ENCODE measurements at regions not wholly inside any gene's neighbourhood (a gene's known extent, or its start where the extent isn't known, plus 50 kb on each side); places are given as distances from the start of the nearest gene placed in this dataset.

GRCh38 chr13:106899442-106899841 lies 331.5 kb upstream of the ARGLU1 start:
- DNase-seq (ENCODE audit: low read depth in 3 of 3): no peak

DNA sequence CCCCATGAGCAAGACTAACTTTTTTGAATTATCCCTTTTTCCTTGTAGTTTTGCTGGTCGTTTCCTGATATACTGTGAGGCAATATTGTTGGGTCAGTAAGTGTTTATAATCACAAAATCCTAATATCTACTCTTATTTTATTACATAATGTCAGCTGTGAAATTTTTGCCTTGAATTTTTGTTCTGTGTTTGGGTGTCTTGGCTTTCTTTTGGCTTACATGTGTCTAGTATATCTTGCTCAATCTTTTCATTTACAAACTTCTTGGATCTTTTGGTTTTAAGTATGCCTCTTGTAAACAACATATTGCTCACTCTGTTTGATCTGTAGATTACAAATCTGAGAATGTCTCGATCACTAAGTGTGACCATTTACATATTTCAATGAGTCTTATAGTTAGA lies 330.3 kb upstream of the ARGLU1 start:
- no peak for DNase-seq (ENCODE audit: low read depth in 3 of 3)

DNA sequence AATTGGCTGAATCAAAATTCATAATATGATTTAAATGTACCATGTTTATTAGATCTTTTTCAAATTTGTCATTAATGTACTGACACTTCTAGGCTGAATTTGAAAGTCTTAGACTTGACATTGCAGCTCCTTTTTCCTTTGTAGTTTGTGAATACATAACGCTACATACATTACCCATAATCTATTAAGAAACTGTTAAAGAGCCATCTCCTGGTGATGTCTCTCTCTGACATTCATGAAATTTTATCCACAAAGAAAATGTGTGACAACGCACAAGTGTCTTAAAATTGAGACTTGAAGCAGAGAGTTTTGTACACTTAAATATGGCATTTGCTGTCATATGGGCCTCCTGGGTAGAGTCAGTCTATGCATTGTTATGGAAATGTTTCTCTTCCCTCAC lies 320.2 kb upstream of the ARGLU1 start:
- DNase-seq (ENCODE audit: low read depth in 3 of 3): no peak

DNA sequence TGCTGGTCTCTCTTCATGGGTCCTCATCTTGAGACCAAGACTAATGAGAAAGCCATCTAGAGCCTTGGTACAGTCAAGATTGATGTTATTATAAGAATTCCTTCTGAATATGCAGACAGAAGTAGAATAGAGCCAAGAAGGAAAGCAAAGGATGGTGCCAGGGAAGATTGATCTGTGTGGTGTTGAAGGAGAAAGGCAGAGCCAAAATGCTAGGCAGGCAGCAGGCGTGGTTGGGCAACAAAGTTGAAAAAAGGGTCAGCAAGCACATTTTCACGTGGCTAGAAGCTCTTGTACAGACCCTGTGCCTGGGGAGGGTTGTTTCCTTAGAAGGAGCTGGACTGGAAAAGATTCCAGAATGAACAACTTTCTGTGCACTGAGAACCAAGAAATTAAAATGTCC lies 319.7 kb upstream of the ARGLU1 start:
- DNase-seq (ENCODE audit: low read depth in 3 of 3): no peak

GRCh38 chr13:106883976-106884375 lies 316.0 kb upstream of the ARGLU1 start:
- no peak for DNase-seq (ENCODE audit: low read depth in 3 of 3)

DNA sequence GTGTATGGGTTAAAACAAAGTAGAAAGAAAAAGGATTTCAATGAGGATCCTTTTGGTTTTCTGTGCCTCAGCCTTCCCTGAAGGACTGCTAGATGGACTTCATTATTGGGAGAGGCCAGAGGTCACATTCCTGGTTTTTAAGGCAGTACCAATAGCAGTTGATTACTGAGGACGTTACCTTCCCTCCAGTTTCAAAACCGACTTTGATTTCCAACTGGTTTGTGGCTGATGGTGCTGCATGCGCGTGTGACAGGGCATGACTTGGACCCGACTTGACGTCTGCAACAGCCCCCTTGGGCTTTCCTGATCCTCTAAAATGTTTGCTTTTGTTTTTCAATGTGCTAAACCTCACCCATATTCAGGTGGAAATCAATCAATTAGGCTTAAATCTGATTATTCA lies 314.3 kb upstream of the ARGLU1 start:
- no peak for DNase-seq (ENCODE audit: low read depth in 3 of 3)

GRCh38 chr13:106879806-106880205 lies 311.9 kb upstream of the ARGLU1 start:
- DNase-seq (ENCODE audit: low read depth in 3 of 3): no peak

DNA sequence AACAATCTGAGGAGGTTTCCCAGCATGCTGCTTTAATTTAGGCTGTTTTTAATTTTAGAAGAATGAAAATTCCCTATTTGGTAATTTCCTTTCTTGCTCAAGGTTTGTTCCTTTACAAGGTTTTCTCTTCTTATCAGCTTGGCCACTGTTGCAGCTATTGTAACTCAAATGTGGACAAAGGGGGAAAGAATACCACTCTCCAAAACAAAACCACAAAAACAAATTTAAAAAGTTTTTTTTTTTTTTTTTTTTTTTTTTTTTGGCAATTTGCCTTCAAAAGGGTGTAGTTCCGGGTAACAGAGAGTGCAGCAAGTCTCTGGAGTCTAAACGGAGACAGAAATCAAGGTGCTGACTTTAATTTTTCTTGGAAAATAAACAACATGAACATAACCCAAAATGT lies 306.4 kb upstream of the ARGLU1 start:
- DNase-seq (ENCODE audit: low read depth in 3 of 3): no peak

- no peak for DNase-seq (ENCODE audit: low read depth in 3 of 3)
Observed at GRCh38 chr13:106873810-106874209, 305.9 kb upstream of the ARGLU1 start.

DNA sequence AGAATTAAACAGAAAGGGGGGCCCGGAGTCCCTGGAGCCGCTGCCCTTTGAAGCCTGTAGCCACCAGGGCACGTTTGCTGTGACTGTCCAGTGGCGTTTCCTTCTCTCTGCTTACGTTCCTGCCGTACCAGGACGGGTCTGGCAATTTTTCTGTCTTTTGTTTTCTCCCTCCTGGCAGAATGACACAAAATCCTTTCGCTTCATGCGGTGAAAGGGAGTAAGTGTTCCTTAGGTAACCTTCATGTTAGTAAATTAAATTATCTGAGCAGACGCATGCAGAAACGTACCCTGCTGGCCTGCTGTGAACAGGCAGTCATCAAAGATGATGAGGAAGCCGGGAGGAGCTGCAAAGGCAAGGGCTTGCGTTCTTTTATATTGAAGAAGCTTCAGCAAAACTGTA lies 299.3 kb upstream of the ARGLU1 start:
- DNase-seq (ENCODE audit: low read depth in 3 of 3): no peak

- DNase-seq (ENCODE audit: low read depth in 3 of 3): no peak
Observed at GRCh38 chr13:106865716-106866440, 297.9 kb upstream of the ARGLU1 start.

- no peak for DNase-seq (ENCODE audit: low read depth in 3 of 3)
Observed at GRCh38 chr13:106859533-106859904, 291.6 kb upstream of the ARGLU1 start.

DNA sequence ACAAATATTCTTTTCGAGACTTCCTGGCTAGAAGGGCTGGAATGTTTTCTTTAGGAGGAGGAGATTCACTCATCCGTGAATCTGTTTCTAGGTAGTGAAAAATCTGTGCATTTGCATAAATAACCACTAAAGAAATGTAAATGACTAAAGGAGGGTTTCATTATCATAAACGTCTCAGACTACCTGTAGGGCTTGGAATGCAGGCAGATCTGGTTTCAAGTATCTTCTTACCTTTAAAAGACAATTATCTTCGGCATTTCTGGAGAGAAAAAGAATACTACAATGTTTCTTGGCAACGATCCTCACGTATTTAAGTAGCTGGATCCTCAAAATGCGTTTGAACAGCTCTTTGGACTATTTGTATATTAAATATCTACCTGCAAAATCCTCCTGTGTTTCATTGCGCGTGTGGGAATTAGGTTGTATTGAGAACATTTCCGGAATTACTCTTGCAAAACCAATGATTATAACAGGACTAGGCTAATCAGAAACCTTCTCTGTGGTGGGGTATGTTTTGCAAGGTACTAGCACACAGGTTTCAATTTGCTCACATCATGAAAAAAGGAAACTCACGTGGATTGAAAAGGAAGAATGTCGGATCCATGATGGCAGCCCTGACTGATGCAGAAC lies 291.1 kb upstream of the ARGLU1 start:
- no peak for DNase-seq (ENCODE audit: low read depth in 3 of 3)

DNA sequence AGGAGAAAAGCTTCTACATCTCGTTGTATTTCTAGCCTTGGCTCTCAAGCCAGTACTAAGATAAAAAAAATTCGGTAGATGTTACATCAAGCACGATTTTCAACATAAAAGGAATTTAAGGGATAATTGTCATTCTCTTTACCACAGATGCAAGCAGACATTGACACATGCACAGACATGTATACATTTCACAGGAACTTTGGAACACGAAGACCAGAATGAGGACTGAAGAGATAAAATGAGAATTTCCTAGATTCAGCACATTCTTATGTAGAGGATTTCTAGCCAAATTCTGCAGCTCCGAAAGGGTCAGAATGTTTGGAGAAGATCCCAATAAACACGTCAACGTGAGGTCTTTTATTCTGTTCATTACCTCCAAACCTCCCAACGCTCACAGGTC lies 284.5 kb upstream of the ARGLU1 start:
- DNase-seq (ENCODE audit: low read depth in 3 of 3): no peak

- no peak for DNase-seq (ENCODE audit: low read depth in 3 of 3)
Observed at GRCh38 chr13:106850973-106851650, 283.2 kb upstream of the ARGLU1 start.

- DNase-seq (ENCODE audit: low read depth in 3 of 3): no peak
Observed at GRCh38 chr13:106846571-106847448, 278.9 kb upstream of the ARGLU1 start.

GRCh38 chr13:106836186-106836802 lies 268.4 kb upstream of the ARGLU1 start:
- no peak for DNase-seq (ENCODE audit: low read depth in 3 of 3)

- no peak for DNase-seq (ENCODE audit: low read depth in 3 of 3)
Observed at GRCh38 chr13:106835477-106835876, 267.5 kb upstream of the ARGLU1 start.

GRCh38 chr13:106821979-106822378 lies 254.0 kb upstream of the ARGLU1 start:
- no peak for DNase-seq (ENCODE audit: low read depth in 3 of 3)

GRCh38 chr13:106819413-106820180 lies 251.7 kb upstream of the ARGLU1 start:
- DNase-seq (ENCODE audit: low read depth in 3 of 3): no peak

- DNase-seq (ENCODE audit: low read depth in 3 of 3): no peak
Observed at GRCh38 chr13:106818971-106819370, 251.0 kb upstream of the ARGLU1 start.
